Mesodermal cell (in vitro differentiated cells): ENCODE measurements at regions not wholly inside any gene's neighbourhood (a gene's known extent, or its start where the extent isn't known, plus 50 kb on each side); places are given as distances from the start of the nearest gene placed in this dataset.

Source experiments
- H3K27ac ChIP-seq: 2 replicates; pipeline ENCODE4 v1.7.0; 2013; ENCODE audit warnings: mild to moderate bottlenecking, low read depth, low read length, moderate library complexity; ENCODE audit not compliant: severe bottlenecking
- H3K36me3 ChIP-seq: 2 replicates; pipeline ENCODE4 v1.7.1; 2013; ENCODE audit warnings: mild to moderate bottlenecking, low read length, moderate library complexity; ENCODE audit not compliant: control insufficient read depth, insufficient read depth
- H3K4me1 ChIP-seq: one replicate; pipeline ENCODE4 v1.7.1; 2013; ENCODE audit warnings: mild to moderate bottlenecking, low read length; ENCODE audit not compliant: insufficient read depth, control insufficient read depth, poor library complexity, severe bottlenecking
- H3K4me3 ChIP-seq: 2 replicates; pipeline ENCODE4 v1.7.0; 2013; ENCODE audit warnings: low read length, control low read depth, mild to moderate bottlenecking; ENCODE audit not compliant: insufficient read depth, poor library complexity, severe bottlenecking; ENCODE audit errors: extremely low read depth
- H3K9me3 ChIP-seq: 2 replicates; pipeline ENCODE4 v1.7.1; 2013; ENCODE audit warnings: mild to moderate bottlenecking, low read length, moderate library complexity; ENCODE audit not compliant: control insufficient read depth
- WGBS, 2 experiments: methylation state at CpG; one replicate each; pipeline ENCODE4 v1.1.5; 2013; ENCODE audit warnings: missing lambda C conversion rate in 2 of 2; ENCODE audit not compliant: insufficient coverage in 2 of 2; 5-methylcytosine and 5-hydroxymethylcytosine counted together

GRCh38 chr3:117122609-117123008, 413.0 kb downstream of the TUSC7 start:
- H3K9me3 ChIP-seq: no peaks in the 10 kb centered on the region
- WGBS, 2 experiments: no CpG with 5 or more reads among the region's 1 CpG
- H3K4me3 ChIP-seq: no peak overlapping the region
- H3K27ac ChIP-seq: no peak overlapping the region
- H3K4me1 ChIP-seq: no peaks in the 10 kb centered on the region
- H3K36me3 ChIP-seq: no peaks in the 10 kb centered on the region

- H3K36me3 ChIP-seq: no peaks in the 10 kb centered on the region
- H3K27ac ChIP-seq: no peak overlapping the region
- H3K4me1 ChIP-seq: no peaks in the 10 kb centered on the region
- no peaks in the 10 kb centered on the region for H3K9me3 ChIP-seq
- 80 to 100% methylated on average over 1 of the region's 3 CpGs for WGBS, 2 experiments
- H3K4me3 ChIP-seq: no peak overlapping the region
These were observed 416.9 kb downstream of the TUSC7 start for GRCh38 chr3:117126460-117126859.

- Histone ChIP-seq H3K4me3 (no peak overlapping the region), H3K27ac (no peak overlapping the region), H3K36me3 (no peaks in the 10 kb centered on the region), H3K9me3 (no peaks in the 10 kb centered on the region), H3K4me1 (no peaks in the 10 kb centered on the region)
- 83% methylated on average over 2 of the region's 5 CpGs; no CpG with 5 or more reads in 1 of the 2 experiments for WGBS, 2 experiments
These were observed 417.5 kb downstream of the TUSC7 start for GRCh38 chr3:117126946-117127546.

- WGBS, 2 experiments: 80 to 100% methylated on average over 1 of the region's 2 CpGs
- Histone ChIP-seq H3K36me3 (no peaks in the 10 kb centered on the region), H3K4me3 (no peak overlapping the region), H3K27ac (no peak overlapping the region), H3K4me1 (no peaks in the 10 kb centered on the region), H3K9me3 (no peaks in the 10 kb centered on the region)
These were observed 418.6 kb downstream of the TUSC7 start for GRCh38 chr3:117128133-117128532.

- no peaks in the 10 kb centered on the region for H3K36me3 ChIP-seq
- H3K9me3 ChIP-seq: no peaks in the 10 kb centered on the region
- H3K27ac ChIP-seq: no peak overlapping the region
- no peak overlapping the region for H3K4me3 ChIP-seq
- WGBS, 2 experiments: no CpG with 5 or more reads among the region's 1 CpG
- no peaks in the 10 kb centered on the region for H3K4me1 ChIP-seq
These were observed 419.3 kb downstream of the TUSC7 start for GRCh38 chr3:117128872-117129271.

- Histone ChIP-seq H3K9me3 (no peaks in the 10 kb centered on the region), H3K4me1 (no peaks in the 10 kb centered on the region), H3K4me3 (no peak overlapping the region), H3K27ac (no peak overlapping the region), H3K36me3 (no peaks in the 10 kb centered on the region)
- WGBS, 2 experiments: 67 to 72% methylated on average over 3 to 4 of the region's 5 CpGs
These were observed 419.9 kb downstream of the TUSC7 start for GRCh38 chr3:117129516-117129915.

GRCh38 chr3:117130222-117130621, 420.6 kb downstream of the TUSC7 start:
- Histone ChIP-seq H3K9me3 (no peaks in the 10 kb centered on the region), H3K36me3 (no peaks in the 10 kb centered on the region), H3K4me3 (no peak overlapping the region), H3K27ac (no peak overlapping the region), H3K4me1 (no peaks in the 10 kb centered on the region)
- no CpG with 5 or more reads among the region's 1 CpG for WGBS, 2 experiments

GRCh38 chr3:117131259-117131658, 421.7 kb downstream of the TUSC7 start:
- Histone ChIP-seq H3K27ac (no peak overlapping the region), H3K4me1 (no peaks in the 10 kb centered on the region), H3K4me3 (no peak overlapping the region), H3K9me3 (no peaks in the 10 kb centered on the region), H3K36me3 (no peaks in the 10 kb centered on the region)
- whole genome bisulfite sequencing, 2 experiments: 99 to 100% methylated on average over 4 to 8 of the region's 9 CpGs

GRCh38 chr3:117133066-117133465, 423.5 kb downstream of the TUSC7 start:
- Histone ChIP-seq H3K4me1 (no peaks in the 10 kb centered on the region), H3K4me3 (no peak overlapping the region), H3K36me3 (no peaks in the 10 kb centered on the region), H3K27ac (no peak overlapping the region), H3K9me3 (no peaks in the 10 kb centered on the region)
- 100% methylated on average over 1 of the region's 1 CpG; no CpG with 5 or more reads in 1 of the 2 experiments for WGBS, 2 experiments

GRCh38 chr3:117135207-117135606, 425.6 kb downstream of the TUSC7 start:
- Histone ChIP-seq H3K36me3 (no peaks in the 10 kb centered on the region), H3K9me3 (no peaks in the 10 kb centered on the region), H3K4me3 (no peak overlapping the region), H3K4me1 (no peaks in the 10 kb centered on the region), H3K27ac (no peak overlapping the region)

- Histone ChIP-seq H3K4me3 (no peak overlapping the region), H3K27ac (no peak overlapping the region), H3K4me1 (no peaks in the 10 kb centered on the region), H3K36me3 (no peaks in the 10 kb centered on the region), H3K9me3 (no peaks in the 10 kb centered on the region)
- no CpG with 5 or more reads among the region's 1 CpG for WGBS, 2 experiments
These were observed 426.4 kb downstream of the TUSC7 start for GRCh38 chr3:117136003-117136402.
